ENCODE measurements at regions not wholly inside any gene's neighbourhood (a gene's known extent, or its start where the extent isn't known, plus 50 kb on each side); places are given as distances from the start of the nearest gene placed in this dataset.

DNA sequence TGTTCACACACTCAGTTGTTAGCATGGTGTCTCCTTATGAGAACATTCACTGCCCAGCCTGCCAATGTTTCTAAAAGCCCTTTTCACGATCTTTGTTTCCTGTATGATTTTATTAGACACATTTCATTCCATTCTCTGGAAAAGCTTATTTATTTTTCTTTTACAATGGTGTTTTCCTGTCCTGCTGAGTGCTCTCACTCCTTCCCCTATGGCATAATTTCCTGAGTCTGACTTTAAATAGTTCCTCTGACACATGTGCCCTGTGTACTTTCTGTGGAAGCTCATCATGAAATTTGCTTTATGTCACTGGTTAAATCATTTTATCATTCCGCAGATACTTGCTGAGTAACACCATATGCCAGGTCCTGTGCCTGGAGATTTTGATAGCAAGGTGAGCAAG lies 612.0 kb downstream of the FLRT2 start:
- FAIRE-seq = no peak
- CTCF ChIA-PET = no interaction called here
- intact Hi-C loops (cut with micrococcal nuclease) (no loop called here), dilution Hi-C loops (cut with MboI; ENCODE audit: extremely low pct_ligation_motif_present, low sequenced_read_pairs) (no loop called here)
- TF ChIP-seq JUN (IDR thresholded peaks at IDR 0.05; ENCODE audit: borderline replicate concordance, insufficient read depth, insufficient read length, low read depth) = peak; percentile 8
- TF ChIP-seq, protein P1, sequence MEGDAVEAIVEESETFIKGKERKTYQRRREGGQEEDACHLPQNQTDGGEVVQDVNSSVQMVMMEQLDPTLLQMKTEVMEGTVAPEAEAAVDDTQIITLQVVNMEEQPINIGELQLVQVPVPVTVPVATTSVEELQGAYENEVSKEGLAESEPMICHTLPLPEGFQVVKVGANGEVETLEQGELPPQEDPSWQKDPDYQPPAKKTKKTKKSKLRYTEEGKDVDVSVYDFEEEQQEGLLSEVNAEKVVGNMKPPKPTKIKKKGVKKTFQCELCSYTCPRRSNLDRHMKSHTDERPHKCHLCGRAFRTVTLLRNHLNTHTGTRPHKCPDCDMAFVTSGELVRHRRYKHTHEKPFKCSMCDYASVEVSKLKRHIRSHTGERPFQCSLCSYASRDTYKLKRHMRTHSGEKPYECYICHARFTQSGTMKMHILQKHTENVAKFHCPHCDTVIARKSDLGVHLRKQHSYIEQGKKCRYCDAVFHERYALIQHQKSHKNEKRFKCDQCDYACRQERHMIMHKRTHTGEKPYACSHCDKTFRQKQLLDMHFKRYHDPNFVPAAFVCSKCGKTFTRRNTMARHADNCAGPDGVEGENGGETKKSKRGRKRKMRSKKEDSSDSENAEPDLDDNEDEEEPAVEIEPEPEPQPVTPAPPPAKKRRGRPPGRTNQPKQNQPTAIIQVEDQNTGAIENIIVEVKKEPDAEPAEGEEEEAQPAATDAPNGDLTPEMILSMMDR (IDR thresholded peaks at IDR 0.05; ENCODE audit: extremely low read depth in 1 of 2, insufficient read depth in 1 of 2, low read depth in 1 of 2, low read length in 2 of 2) = no peak
- no peak for TF ChIP-seq FOS (IDR thresholded peaks at IDR 0.05; ENCODE audit: borderline replicate concordance, insufficient read depth, low read length)
- TF ChIP-seq EZH2 (IDR thresholded peaks at IDR 0.05; ENCODE audit: borderline replicate concordance, low read depth, low read length, severe bottlenecking) = no peak
- TF ChIP-seq POLR2AphosphoS5 (IDR thresholded peaks at IDR 0.05; ENCODE audit: insufficient read depth, low read depth, low read length) = no peak
- TF ChIP-seq, protein P2, sequence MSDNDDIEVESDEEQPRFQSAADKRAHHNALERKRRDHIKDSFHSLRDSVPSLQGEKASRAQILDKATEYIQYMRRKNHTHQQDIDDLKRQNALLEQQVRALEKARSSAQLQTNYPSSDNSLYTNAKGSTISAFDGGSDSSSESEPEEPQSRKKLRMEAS (IDR thresholded peaks at IDR 0.05; ENCODE audit: insufficient read depth, insufficient read length) = no peak
- no peak for TF ChIP-seq POLR2A (IDR thresholded peaks at IDR 0.05; ENCODE audit: low read depth, low read length)
- TF ChIP-seq GATA2 (IDR thresholded peaks at IDR 0.05; ENCODE audit: insufficient read depth, insufficient read length, low read depth, low read length) = no peak
- H3K9me3 ChIP-seq (replicated peaks; ENCODE audit: control insufficient read depth, insufficient read depth, low read length) = no peaks in the 10 kb centered on the region
- no peaks in the 10 kb centered on the region for H3K27me3 ChIP-seq (ENCODE audit: control insufficient read depth in 2 of 2, insufficient read depth in 2 of 2, low read length in 2 of 2)
- no peaks in the 10 kb centered on the region for H3K79me2 ChIP-seq (ENCODE audit: control insufficient read depth, insufficient read depth, low read length)
- no peaks in the 10 kb centered on the region for H3K9me1 ChIP-seq (replicated peaks; ENCODE audit: control insufficient read depth, extremely low read depth, insufficient read depth, low read length)
- H2AFZ ChIP-seq (ENCODE audit: low read depth, low read length) = no peak overlapping the region
- H3K4me3 ChIP-seq (replicated peaks in 1 of 3; ENCODE audit: insufficient read depth in 1 of 3, low read depth in 1 of 3, low read length in 3 of 3) = no peak overlapping the region
- no peak overlapping the region for H3K9ac ChIP-seq (replicated peaks; ENCODE audit: extremely low read depth, insufficient read depth, low read length)
- no TSS peak for BruUV-seq (replicated peaks)
- peak; percentile 4 for DNase-seq (ENCODE audit: low read depth, low spot score)
- POLR2A ChIA-PET = no interaction called here
- H3K4me2 ChIP-seq (ENCODE audit: insufficient read depth, low read length) = no peak overlapping the region
- H4K20me1 ChIP-seq (replicated peaks; ENCODE audit: control insufficient read depth, extremely low read depth, insufficient read depth, low read length) = no peaks in the 10 kb centered on the region
- no peaks in the 10 kb centered on the region for H3K36me3 ChIP-seq (ENCODE audit: control insufficient read depth in 2 of 2, extremely low read depth in 1 of 2, insufficient read depth in 2 of 2, low read length in 2 of 2)
- no peaks in the 10 kb centered on the region for H3K4me1 ChIP-seq (ENCODE audit: control insufficient read depth, extremely low read depth, insufficient read depth, low read length)
- H3K27ac ChIP-seq (ENCODE audit: insufficient read depth, low read depth, low read length) = no peak overlapping the region
